ENCODE measurements at regions not wholly inside any gene's neighbourhood (a gene's known extent, or its start where the extent isn't known, plus 50 kb on each side); places are given as distances from the start of the nearest gene placed in this dataset.

- TF ChIP-seq ZNF217 (IDR thresholded peaks at IDR 0.05) = no peak
- no peak for TF ChIP-seq GATAD2B (conservative IDR thresholded peaks at IDR 0.05; ENCODE audit: low read depth)
Measured at GRCh38 chr13:111898956-111899713, 167.8 kb upstream of the SOX1 start.

Data from GM12878 (cell line).